ENCODE measurements at regions not wholly inside any gene's neighbourhood (a gene's known extent, or its start where the extent isn't known, plus 50 kb on each side); places are given as distances from the start of the nearest gene placed in this dataset.

DNA sequence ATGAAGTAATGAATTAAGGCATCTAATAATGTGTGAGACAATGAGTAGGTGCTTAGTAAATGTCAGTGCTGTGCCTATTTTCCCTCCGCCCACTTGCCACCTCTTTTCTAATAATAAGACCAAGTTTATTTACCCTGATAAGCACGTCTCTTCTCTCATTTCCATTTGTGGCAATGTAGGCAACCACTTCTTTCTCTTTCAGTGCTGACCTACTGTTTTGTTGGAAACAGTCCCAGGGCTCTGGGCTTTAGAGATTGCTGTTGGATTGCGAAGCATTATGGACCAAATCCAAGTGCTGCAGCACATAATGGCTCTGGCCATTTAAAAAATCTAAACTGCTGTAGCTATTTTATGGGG, 141.3 kb upstream of the PLEKHG7 start:
- TF ChIP-seq, protein P1, sequence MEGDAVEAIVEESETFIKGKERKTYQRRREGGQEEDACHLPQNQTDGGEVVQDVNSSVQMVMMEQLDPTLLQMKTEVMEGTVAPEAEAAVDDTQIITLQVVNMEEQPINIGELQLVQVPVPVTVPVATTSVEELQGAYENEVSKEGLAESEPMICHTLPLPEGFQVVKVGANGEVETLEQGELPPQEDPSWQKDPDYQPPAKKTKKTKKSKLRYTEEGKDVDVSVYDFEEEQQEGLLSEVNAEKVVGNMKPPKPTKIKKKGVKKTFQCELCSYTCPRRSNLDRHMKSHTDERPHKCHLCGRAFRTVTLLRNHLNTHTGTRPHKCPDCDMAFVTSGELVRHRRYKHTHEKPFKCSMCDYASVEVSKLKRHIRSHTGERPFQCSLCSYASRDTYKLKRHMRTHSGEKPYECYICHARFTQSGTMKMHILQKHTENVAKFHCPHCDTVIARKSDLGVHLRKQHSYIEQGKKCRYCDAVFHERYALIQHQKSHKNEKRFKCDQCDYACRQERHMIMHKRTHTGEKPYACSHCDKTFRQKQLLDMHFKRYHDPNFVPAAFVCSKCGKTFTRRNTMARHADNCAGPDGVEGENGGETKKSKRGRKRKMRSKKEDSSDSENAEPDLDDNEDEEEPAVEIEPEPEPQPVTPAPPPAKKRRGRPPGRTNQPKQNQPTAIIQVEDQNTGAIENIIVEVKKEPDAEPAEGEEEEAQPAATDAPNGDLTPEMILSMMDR (conservative IDR thresholded peaks at IDR 0.05), result no peak
- no peak for TF ChIP-seq ZFX (IDR thresholded peaks at IDR 0.05)
